ENCODE measurements at regions not wholly inside any gene's neighbourhood (a gene's known extent, or its start where the extent isn't known, plus 50 kb on each side); places are given as distances from the start of the nearest gene placed in this dataset.

GRCh38 chr14:41419709-41420108, 187.0 kb upstream of the LRFN5 start:
- intact Hi-C loops (cut with DNase I), result no loop called here
- no peak for DNase-seq

- intact Hi-C loops (cut with DNase I), result no loop called here
- no peak for DNase-seq
Observed at GRCh38 chr14:41418851-41419250, 187.8 kb upstream of the LRFN5 start.

GRCh38 chr14:41409806-41410205, 196.9 kb upstream of the LRFN5 start:
- intact Hi-C loops (cut with DNase I), result no loop called here
- DNase-seq, result no peak

DNA sequence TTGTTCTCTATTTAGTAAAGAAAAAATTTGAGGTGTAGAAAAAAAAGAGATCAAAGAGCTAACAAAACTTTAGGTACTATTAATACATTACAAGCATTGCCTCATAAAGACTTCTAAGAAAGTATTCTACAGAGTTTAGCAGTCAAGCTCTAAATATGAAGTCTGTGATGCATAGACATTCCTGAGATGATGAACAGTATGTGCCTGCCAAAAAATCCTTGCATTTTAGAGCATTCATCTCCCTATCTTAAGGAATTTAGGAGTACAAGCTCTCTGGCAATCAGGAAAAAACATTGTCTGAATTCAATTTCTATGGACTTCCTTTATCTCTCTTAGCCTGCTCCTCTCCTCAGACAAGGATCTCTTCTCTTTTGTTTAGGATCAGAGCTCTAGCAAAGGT, 202.6 kb upstream of the LRFN5 start:
- no peak for DNase-seq

GRCh38 chr14:41403360-41403759, 203.3 kb upstream of the LRFN5 start:
- no peak for DNase-seq
- intact Hi-C loops (cut with DNase I), result no loop called here

More for the DNA sequence above, 202.6 kb upstream of the LRFN5 start:
- intact Hi-C loops (cut with DNase I), result no loop called here

GRCh38 chr14:41397926-41398325, 208.8 kb upstream of the LRFN5 start:
- intact Hi-C loops (cut with DNase I), result no loop called here
- DNase-seq, result peak in 1 of 42 donors; percentile 7

DNA sequence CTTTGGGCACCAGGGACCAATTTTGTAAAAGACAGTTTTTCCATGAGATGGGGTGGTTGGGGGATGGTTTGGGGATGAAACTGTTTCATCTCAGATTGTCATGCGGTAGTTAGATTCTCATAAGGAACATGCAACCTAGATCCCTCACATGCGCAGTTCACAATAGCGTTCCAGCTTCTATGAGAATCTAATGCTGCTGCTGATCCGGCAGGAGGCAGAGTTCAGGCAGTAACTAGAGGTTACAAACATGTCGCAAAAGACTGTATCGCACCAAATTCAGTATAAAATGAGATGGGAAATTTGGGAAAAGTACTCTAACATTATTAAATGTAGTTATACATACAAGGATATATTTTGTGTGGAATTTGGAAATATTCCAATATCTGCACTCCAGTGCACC, 213.2 kb upstream of the LRFN5 start:
- intact Hi-C loops (cut with DNase I), result no loop called here
- DNase-seq, result no peak

DNA sequence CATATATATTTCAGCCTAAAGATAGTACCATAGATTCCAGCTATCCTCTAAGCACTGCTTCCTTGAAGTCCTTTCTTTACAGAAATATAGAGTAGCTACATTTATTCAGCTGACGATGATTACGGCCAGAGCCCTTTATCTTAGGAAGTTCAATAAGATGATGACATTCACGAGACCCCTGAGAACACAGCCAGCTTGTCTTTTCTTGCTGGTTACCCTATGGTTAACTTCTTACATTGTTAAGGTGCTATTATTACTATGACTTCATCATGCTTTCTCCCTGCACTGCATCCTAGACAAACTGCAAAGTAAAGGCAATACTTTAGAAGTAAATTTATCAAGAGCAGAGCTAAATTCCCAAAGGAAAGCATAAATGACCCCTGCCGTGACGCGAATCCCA, 214.4 kb upstream of the LRFN5 start:
- DNase-seq, result no peak
- intact Hi-C loops (cut with DNase I), result no loop called here

DNA sequence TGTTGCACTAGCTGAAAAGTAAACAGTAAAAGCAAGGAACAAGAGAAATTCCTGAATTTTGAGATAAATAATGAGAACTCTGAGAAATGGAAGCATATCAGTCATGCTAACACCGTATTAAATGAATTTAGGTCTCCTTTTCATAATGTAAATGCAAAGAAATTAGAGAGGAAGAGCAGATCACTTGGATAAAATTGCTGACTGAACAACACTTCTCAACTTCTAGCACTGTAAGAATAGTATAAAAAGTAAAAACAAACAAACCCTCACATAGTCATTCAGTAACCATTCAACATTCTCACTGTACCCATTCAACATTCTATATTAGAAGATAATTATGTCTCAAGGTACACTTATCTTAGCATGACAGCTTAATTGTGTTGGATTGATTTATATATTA, 217.3 kb upstream of the LRFN5 start:
- DNase-seq, result no peak

GRCh38 chr14:41385797-41386196, 220.9 kb upstream of the LRFN5 start:
- no peak for DNase-seq
- intact Hi-C loops (cut with DNase I), result no loop called here

More for the DNA sequence above, 217.3 kb upstream of the LRFN5 start:
- intact Hi-C loops (cut with DNase I), result no loop called here

GRCh38 chr14:41380017-41380416, 226.7 kb upstream of the LRFN5 start:
- DNase-seq, result no peak
- intact Hi-C loops (cut with DNase I), result no loop called here

DNA sequence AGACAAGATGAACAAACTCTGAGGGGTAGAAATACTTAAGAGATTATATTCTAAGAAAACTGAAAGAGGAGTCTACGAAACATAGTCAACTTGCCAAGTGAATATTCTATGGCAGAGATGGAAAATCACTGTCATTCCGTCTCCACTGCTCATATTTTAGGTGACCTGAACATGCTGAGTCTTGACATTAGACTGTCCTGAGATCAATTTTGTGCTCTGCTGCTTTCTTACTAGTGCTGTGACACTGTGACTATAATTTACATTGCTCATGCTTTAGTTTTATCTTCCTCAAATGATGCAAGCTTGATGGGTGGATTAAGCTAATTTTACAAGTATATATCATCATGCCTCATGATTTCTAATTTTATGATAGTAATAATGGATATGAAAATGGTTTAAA, 228.2 kb upstream of the LRFN5 start:
- intact Hi-C loops (cut with DNase I), result no loop called here
- no peak for DNase-seq

DNA sequence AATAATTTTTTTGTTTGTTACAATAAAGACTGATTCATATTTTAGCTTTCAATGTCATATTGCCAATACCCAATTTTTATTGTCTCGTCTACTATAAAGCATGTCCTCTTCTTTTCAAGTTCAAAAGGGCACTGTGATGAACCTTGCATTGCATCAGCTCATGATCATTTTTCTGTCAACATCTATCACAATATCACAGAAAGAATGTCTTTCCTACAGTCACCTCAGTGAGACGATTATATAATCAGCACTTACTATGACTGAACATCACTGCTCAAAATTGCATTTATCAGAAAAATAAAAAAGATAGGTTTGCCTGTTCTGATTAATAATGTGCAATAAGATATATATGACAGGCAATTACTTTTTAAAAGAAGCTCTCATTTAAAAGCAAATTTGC, 228.7 kb upstream of the LRFN5 start:
- DNase-seq, result no peak
- intact Hi-C loops (cut with DNase I), result no loop called here

DNA sequence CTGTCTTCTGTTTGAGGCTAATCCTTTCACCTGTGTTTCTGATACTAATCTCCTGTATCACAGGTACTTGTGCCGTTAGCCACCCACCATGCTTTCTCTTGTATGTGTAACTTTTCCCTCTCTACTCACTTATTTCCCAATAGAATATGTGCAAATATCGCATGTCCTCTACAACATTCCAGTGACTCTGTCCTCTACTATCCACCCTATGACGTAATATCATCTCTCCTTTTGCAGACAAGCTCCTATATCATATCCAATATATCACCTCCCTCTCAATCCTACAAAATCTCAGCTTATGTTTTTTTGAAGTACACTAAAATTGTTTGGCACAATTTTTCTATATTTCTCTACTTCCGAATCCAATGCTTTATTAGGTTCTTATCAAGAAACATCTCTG, 232.6 kb upstream of the LRFN5 start:
- intact Hi-C loops (cut with DNase I), result no loop called here
- DNase-seq, result no peak

DNA sequence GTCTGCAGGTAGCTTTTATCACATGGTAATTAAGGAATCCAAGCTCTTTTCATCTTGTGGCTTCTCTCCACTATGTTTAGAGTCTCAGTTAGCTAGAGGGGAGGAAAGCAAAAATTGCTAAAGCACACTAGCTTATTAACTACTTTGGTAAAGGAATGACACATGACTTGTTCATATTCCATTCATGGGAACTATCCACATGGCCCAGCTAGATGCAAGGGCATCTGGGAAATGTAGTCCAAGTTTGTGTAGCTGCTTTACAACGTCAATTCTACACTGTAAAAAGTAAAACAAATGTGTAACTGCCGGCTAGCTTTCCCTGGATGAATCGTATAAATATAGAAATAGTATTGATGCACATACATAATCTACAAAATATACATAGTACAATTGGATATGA, 244.5 kb upstream of the LRFN5 start:
- no peak for DNase-seq
- intact Hi-C loops (cut with DNase I), result no loop called here

DNA sequence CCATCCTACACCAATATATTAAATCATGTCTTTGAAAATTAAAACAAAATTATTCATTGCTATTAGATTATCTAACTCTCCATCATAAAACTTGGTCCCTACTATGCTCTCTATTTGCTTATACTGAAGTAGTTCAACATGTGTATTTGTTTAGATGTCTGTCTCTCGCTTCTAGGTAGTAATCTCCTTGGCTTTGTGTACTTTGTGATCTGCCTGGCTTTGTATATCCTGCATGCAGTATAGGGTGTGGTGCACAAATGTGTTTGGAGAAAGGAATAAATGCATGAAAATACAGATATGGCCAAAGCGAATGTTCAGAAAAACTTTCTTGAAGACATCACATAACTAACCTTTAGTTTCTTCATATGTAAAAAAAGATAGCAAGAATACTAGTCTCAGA, 246.6 kb upstream of the LRFN5 start:
- intact Hi-C loops (cut with DNase I), result no loop called here
- DNase-seq, result no peak

DNA sequence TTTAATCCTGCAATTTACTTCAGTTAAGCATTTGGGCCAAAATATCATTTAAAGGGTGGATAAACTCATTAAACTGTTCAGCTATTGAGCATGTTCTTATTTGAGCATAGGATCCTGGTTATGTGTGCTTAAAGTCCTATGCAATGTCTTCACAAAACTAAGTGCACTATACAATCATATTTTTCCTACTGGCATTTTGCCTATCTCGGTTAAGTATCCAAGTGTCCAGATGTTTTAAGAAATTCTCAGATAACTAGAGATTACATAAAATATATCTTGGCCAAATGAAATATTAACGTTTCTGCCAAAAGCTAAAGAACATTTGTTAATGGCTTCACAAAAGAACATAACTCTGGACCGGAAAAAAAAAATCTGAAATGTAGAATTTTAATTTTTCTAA, 250.8 kb upstream of the LRFN5 start:
- no peak for DNase-seq
- intact Hi-C loops (cut with DNase I), result no loop called here

DNA sequence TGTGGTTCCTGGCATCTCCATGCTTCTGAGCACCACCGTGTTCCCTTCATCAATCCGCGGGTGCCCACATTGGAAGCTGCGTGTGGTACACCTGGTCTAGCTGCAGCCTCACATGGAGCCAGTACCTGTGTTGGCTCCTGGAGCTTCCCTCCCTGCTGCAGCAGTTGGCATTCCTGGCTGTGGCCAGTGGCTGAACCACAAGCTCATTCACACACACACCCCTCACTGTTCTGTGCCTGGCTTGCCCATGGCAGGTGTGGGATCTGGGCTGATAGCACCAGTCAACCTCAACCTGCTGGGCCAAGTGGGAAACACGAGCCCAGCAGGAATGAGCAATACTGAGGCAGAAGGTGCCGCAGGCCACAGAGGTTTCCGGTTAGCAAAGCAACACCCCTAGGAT, 256.2 kb upstream of the LRFN5 start:
- intact Hi-C loops (cut with DNase I), result no loop called here
- DNase-seq, result no peak

DNA sequence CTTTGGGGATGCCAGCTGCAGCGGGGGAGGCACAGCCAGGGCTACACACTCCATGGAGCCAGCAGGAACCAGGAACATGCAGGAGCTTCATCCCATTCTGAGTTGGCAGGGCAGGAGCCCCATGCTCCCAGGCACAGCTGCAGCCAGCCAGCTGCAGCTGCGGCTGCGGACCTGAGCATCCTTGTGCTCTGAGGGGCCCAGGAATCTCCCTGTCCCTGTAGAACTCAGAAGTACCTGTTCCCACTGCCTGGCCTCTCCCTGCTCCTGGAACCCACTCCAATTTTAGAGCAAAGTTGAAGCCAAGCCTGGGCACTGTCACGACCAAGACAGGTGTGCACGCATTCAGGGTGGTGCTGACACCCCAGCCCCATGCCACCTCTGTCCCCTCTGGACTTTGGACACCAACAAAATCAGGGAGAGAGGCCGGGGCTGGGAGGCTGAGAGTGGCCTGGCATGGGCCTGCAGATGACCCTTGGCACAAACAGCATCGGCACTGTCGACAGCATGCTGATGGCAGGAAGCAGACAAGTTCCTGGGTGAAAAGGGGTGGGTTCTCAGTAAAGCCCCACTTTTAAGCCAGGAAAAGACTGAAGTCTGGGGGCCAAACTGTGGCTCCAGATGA, 257.3 kb upstream of the LRFN5 start:
- no peak for DNase-seq
- intact Hi-C loops (cut with DNase I), result no loop called here

GRCh38 chr14:41343857-41344256, 262.8 kb upstream of the LRFN5 start:
- intact Hi-C loops (cut with DNase I), result no loop called here
- DNase-seq, result no peak

DNA sequence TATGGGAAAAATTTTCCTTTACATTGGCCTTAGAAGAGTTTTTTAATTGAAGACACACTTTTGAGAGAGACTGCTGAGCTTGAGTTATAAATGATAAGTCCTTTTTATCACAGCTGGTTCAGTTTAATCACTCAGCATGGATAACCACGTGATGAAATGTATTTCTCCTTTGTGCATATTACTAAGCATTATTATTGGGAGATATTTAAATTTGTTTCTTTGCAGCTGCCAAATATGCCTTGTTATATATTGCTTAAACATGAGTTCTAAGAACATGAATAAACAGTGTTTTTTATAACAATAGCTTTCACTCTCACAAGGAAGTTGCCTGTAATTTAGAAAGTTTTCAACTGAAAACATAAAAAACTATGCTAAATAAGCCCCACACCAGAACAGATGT, 293.5 kb upstream of the LRFN5 start:
- intact Hi-C loops (cut with DNase I), result no loop called here
- DNase-seq, result no peak

- intact Hi-C loops (cut with DNase I), result no loop called here
- no peak for DNase-seq
Observed at GRCh38 chr14:41303506-41303905, 303.2 kb upstream of the LRFN5 start.
